ENCODE measurements at regions not wholly inside any gene's neighbourhood (a gene's known extent, or its start where the extent isn't known, plus 50 kb on each side); places are given as distances from the start of the nearest gene placed in this dataset.

GRCh38 chr4:56235725-56236124 is 151.6 kb downstream of the AASDH start:
- no peak for DNase-seq (ENCODE audit: low spot score)
- no peak for TF ChIP-seq CTCF (IDR thresholded peaks at IDR 0.05; ENCODE audit: extremely low read depth, insufficient read depth, missing control alignments)
- in situ Hi-C loops (cut with MboI; ENCODE audit: low pct_unique_long_range_greater_than_20kb, low sequenced_read_pairs, unreplicated experiment): no loop called here

- no peak for TF ChIP-seq CTCF (IDR thresholded peaks at IDR 0.05; ENCODE audit: extremely low read depth, insufficient read depth, missing control alignments)
- in situ Hi-C loops (cut with MboI; ENCODE audit: low pct_unique_long_range_greater_than_20kb, low sequenced_read_pairs, unreplicated experiment): no loop called here
- DNase-seq (ENCODE audit: low spot score): no peak
Observed at GRCh38 chr4:56235011-56235410, 152.3 kb downstream of the AASDH start.

- no peak for DNase-seq (ENCODE audit: low spot score)
- in situ Hi-C loops (cut with MboI; ENCODE audit: low pct_unique_long_range_greater_than_20kb, low sequenced_read_pairs, unreplicated experiment): no loop called here
- no peak for TF ChIP-seq CTCF (IDR thresholded peaks at IDR 0.05; ENCODE audit: extremely low read depth, insufficient read depth, missing control alignments)
Observed at GRCh38 chr4:56234098-56234497, 153.2 kb downstream of the AASDH start.

GRCh38 chr4:56231410-56231809 is 155.9 kb downstream of the AASDH start:
- TF ChIP-seq CTCF (IDR thresholded peaks at IDR 0.05; ENCODE audit: extremely low read depth, insufficient read depth, missing control alignments): no peak
- in situ Hi-C loops (cut with MboI; ENCODE audit: low pct_unique_long_range_greater_than_20kb, low sequenced_read_pairs, unreplicated experiment): no loop called here
- no peak for DNase-seq (ENCODE audit: low spot score)

GRCh38 chr4:56229947-56230346 is 157.3 kb downstream of the AASDH start:
- in situ Hi-C loops (cut with MboI; ENCODE audit: low pct_unique_long_range_greater_than_20kb, low sequenced_read_pairs, unreplicated experiment): no loop called here
- no peak for DNase-seq (ENCODE audit: low spot score)
- TF ChIP-seq CTCF (IDR thresholded peaks at IDR 0.05; ENCODE audit: extremely low read depth, insufficient read depth, missing control alignments): no peak

GRCh38 chr4:56227301-56227835 is 159.9 kb downstream of the AASDH start:
- no peak for DNase-seq (ENCODE audit: low spot score)
- no peak for TF ChIP-seq CTCF (IDR thresholded peaks at IDR 0.05; ENCODE audit: extremely low read depth, insufficient read depth, missing control alignments)

GRCh38 chr4:56226579-56226978 is 160.7 kb downstream of the AASDH start:
- in situ Hi-C loops (cut with MboI; ENCODE audit: low pct_unique_long_range_greater_than_20kb, low sequenced_read_pairs, unreplicated experiment): no loop called here
- TF ChIP-seq CTCF (IDR thresholded peaks at IDR 0.05; ENCODE audit: extremely low read depth, insufficient read depth, missing control alignments): no peak
- DNase-seq (ENCODE audit: low spot score): no peak

More at GRCh38 chr4:56227301-56227835, 159.9 kb downstream of the AASDH start:
- in situ Hi-C loops (cut with MboI; ENCODE audit: low pct_unique_long_range_greater_than_20kb, low sequenced_read_pairs, unreplicated experiment): no loop called here

Data from GM13977 (cell line).